GM21390 (cell line): ENCODE measurements at regions not wholly inside any gene's neighbourhood (a gene's known extent, or its start where the extent isn't known, plus 50 kb on each side); places are given as distances from the start of the nearest gene placed in this dataset.

Experiments
- ATAC-seq: cut with Tn5 transposase; IDR thresholded peaks from one replicate; pipeline ENCODE4 v1.9.1; 2021; ENCODE audit not compliant: unreplicated experiment

GRCh38 chr3:158961911-158962310, 160.1 kb downstream of the MFSD1 start:
- ATAC-seq = no peak

- no peak for ATAC-seq
Observed at GRCh38 chr3:158970006-158970405, 168.2 kb downstream of the MFSD1 start.

- no peak for ATAC-seq
Observed at GRCh38 chr3:158974904-158975303, 173.1 kb downstream of the MFSD1 start.

- no peak for ATAC-seq
Observed at GRCh38 chr3:158976966-158977365, 175.1 kb downstream of the MFSD1 start.

GRCh38 chr3:158977497-158977896, 175.6 kb downstream of the MFSD1 start:
- no peak for ATAC-seq

GRCh38 chr3:158983216-158984099, 181.6 kb downstream of the MFSD1 start:
- no peak for ATAC-seq

GRCh38 chr3:158991146-158991705, 189.4 kb downstream of the MFSD1 start:
- ATAC-seq = no peak

- ATAC-seq = no peak
Observed at GRCh38 chr3:158992463-158992862, 190.6 kb downstream of the MFSD1 start.

GRCh38 chr3:158994386-158994785, 192.5 kb downstream of the MFSD1 start:
- no peak for ATAC-seq

- no peak for ATAC-seq
Observed at GRCh38 chr3:159001711-159002110, 199.9 kb downstream of the MFSD1 start.

GRCh38 chr3:159005137-159005536, 203.3 kb downstream of the MFSD1 start:
- ATAC-seq = no peak

- ATAC-seq = no peak
Observed at GRCh38 chr3:159007331-159007730, 205.5 kb downstream of the MFSD1 start.

- no peak for ATAC-seq
Observed at GRCh38 chr3:159008401-159008800, 206.5 kb downstream of the MFSD1 start.

GRCh38 chr3:159018341-159018740, 216.5 kb downstream of the MFSD1 start:
- ATAC-seq = no peak

GRCh38 chr3:159025733-159026132, 223.9 kb downstream of the MFSD1 start:
- ATAC-seq = no peak

GRCh38 chr3:159026510-159026909, 224.7 kb downstream of the MFSD1 start:
- ATAC-seq = no peak

GRCh38 chr3:159028706-159029105, 226.9 kb downstream of the MFSD1 start:
- ATAC-seq = no peak

- peak; percentile 75 for ATAC-seq
Observed at GRCh38 chr3:159029306-159030026, 227.6 kb downstream of the MFSD1 start.

- no peak for ATAC-seq
Observed at GRCh38 chr3:159030138-159030670, 228.3 kb downstream of the MFSD1 start.

GRCh38 chr3:159030886-159031679, 229.2 kb downstream of the MFSD1 start:
- no peak for ATAC-seq

GRCh38 chr3:159032311-159032710, 230.5 kb downstream of the MFSD1 start:
- ATAC-seq = no peak
